Neural crest cell (in vitro differentiated cells): ENCODE measurements at regions not wholly inside any gene's neighbourhood (a gene's known extent, or its start where the extent isn't known, plus 50 kb on each side); places are given as distances from the start of the nearest gene placed in this dataset.

Experiments
- DNase-seq: peaks from one replicate; pipeline ENCODE4 v3.0.0; 2021; ENCODE audit warnings: low read depth, mixed read lengths, low spot score
- H3K27ac Mint-ChIP-seq: one replicate; pipeline ENCODE4 v1.8.0; 2021; ENCODE audit warnings: mild to moderate bottlenecking, mixed read lengths; ENCODE audit not compliant: unreplicated experiment
- H3K27me3 Mint-ChIP-seq: 2 replicates; pipeline ENCODE4 v1.8.0; 2021; ENCODE audit warnings: low read depth, mild to moderate bottlenecking, mixed read lengths
- H3K36me3 Mint-ChIP-seq: 2 replicates; pipeline ENCODE4 v1.8.0; 2021; ENCODE audit warnings: low read depth, mild to moderate bottlenecking, mixed read lengths
- H3K4me1 Mint-ChIP-seq: 2 replicates; pipeline ENCODE4 v1.8.0; 2021; ENCODE audit warnings: mixed read lengths
- H3K4me3 Mint-ChIP-seq: one replicate; pipeline ENCODE4 v1.8.0; 2021; ENCODE audit warnings: mild to moderate bottlenecking, mixed read lengths
- H3K9me3 Mint-ChIP-seq: 2 replicates; pipeline ENCODE4 v1.8.0; 2021; ENCODE audit warnings: mixed read lengths
- TF ChIP-seq, protein P1 (sequence below): fragments of 200-600 bp; sonication (generic); conservative IDR thresholded peaks from 2 replicates; pipeline ENCODE4 v1.5.0; 2021; ENCODE audit warnings: antibody characterized with exemption, mild to moderate bottlenecking

DNA sequence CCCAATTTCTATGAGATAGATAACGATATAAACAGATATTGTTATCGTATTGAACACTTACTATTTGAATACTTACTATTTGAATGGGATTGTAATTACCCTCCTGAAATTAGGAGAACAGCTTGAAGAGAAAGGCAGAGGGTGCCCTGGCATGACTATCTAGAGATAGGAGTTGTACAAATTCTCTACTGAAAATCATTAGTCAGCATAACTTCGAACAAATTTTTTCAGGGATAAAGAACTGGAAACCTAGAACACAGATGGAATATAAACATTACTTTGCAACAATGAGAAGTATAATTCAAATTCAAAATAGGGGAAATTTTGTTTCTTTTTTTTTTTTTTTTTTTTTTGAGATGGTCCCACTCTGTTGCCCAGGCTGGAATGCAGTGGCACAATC lies 1096.8 kb downstream of the C4orf33 start:
- H3K4me1 Mint-ChIP-seq: no peaks in the 10 kb centered on the region
- no peaks in the 10 kb centered on the region for H3K36me3 Mint-ChIP-seq
- H3K27ac Mint-ChIP-seq: no peak overlapping the region
- H3K4me3 Mint-ChIP-seq: no peak overlapping the region
- TF ChIP-seq, protein P1, sequence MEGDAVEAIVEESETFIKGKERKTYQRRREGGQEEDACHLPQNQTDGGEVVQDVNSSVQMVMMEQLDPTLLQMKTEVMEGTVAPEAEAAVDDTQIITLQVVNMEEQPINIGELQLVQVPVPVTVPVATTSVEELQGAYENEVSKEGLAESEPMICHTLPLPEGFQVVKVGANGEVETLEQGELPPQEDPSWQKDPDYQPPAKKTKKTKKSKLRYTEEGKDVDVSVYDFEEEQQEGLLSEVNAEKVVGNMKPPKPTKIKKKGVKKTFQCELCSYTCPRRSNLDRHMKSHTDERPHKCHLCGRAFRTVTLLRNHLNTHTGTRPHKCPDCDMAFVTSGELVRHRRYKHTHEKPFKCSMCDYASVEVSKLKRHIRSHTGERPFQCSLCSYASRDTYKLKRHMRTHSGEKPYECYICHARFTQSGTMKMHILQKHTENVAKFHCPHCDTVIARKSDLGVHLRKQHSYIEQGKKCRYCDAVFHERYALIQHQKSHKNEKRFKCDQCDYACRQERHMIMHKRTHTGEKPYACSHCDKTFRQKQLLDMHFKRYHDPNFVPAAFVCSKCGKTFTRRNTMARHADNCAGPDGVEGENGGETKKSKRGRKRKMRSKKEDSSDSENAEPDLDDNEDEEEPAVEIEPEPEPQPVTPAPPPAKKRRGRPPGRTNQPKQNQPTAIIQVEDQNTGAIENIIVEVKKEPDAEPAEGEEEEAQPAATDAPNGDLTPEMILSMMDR: no peak
- no peaks in the 10 kb centered on the region for H3K27me3 Mint-ChIP-seq
- H3K9me3 Mint-ChIP-seq: peaks cover 13% of the 10 kb centered on the region
- no peak for DNase-seq

DNA sequence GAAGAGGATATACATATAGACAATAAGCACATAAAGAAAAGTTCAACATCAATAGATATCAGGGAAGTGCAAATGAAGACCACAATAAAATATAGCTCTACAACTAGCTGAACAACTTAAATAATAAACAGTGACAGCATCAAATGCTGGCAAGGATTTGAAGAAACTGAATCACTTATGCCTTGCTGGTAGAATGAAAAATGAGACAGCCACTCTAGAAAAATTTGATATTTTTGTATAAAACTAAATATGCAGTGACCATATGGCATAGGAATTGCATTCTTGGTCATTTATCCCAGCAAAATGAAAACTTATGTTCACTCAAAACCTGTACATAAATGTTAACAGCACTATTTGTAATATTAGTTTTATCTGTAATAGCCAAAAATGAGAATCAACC lies 1102.0 kb downstream of the C4orf33 start:
- Mint-ChIP-seq H3K4me3 (no peak overlapping the region), H3K9me3 (no peaks in the 10 kb centered on the region), H3K27ac (no peak overlapping the region), H3K4me1 (no peaks in the 10 kb centered on the region), H3K27me3 (no peaks in the 10 kb centered on the region), H3K36me3 (no peaks in the 10 kb centered on the region)
- TF ChIP-seq, protein P1: no peak
- DNase-seq: no peak

DNA sequence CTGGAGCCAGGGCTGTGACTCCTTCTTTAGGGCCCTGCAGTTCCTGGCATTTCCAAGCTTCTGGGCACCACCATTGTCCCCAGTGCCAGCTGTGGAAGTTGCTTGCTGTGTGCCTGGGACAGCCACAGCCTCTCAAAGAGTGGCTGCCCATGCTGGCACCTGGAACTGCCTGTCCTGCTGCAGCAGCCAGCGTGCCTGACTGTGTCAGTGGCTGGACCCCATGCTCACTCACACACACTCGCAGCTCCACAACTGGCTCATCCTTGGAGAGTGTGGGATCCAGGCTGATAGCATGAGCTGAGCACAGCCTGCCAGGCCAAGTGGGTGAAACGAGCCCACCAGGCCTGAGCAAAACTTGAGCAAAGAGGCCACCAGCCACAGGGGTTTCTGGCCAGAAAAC lies 1107.6 kb downstream of the C4orf33 start:
- no peak for DNase-seq
- H3K4me1 Mint-ChIP-seq: no peaks in the 10 kb centered on the region
- peaks cover 6% of the 10 kb centered on the region for H3K9me3 Mint-ChIP-seq
- no peak overlapping the region for H3K27ac Mint-ChIP-seq
- TF ChIP-seq, protein P1: no peak
- H3K36me3 Mint-ChIP-seq: no peaks in the 10 kb centered on the region
- H3K27me3 Mint-ChIP-seq: no peaks in the 10 kb centered on the region
- no peak overlapping the region for H3K4me3 Mint-ChIP-seq

DNA sequence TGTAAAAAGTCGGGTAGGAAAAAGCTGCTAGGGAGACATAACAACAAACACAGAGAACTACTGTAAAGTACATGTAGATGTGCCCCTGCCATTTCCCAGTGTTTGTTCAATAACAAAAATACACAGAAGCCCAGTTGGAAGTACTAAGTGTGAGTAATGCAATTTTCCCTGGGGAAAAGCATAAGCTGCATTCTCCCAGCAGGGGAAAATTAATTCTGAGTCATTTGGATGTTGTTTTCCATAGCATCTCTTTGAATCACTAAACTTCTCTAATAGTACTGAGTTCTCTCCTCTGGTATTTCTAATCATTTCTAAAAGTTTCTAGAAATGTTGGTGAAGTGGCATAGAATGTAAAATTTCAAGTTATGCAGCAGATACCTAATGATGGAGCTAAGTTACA lies 1114.9 kb downstream of the C4orf33 start:
- no peaks in the 10 kb centered on the region for H3K36me3 Mint-ChIP-seq
- DNase-seq: no peak
- no peak overlapping the region for H3K4me3 Mint-ChIP-seq
- no peaks in the 10 kb centered on the region for H3K4me1 Mint-ChIP-seq
- H3K9me3 Mint-ChIP-seq: peaks cover 2% of the 10 kb centered on the region
- no peaks in the 10 kb centered on the region for H3K27me3 Mint-ChIP-seq
- TF ChIP-seq, protein P1: no peak
- no peak overlapping the region for H3K27ac Mint-ChIP-seq

DNA sequence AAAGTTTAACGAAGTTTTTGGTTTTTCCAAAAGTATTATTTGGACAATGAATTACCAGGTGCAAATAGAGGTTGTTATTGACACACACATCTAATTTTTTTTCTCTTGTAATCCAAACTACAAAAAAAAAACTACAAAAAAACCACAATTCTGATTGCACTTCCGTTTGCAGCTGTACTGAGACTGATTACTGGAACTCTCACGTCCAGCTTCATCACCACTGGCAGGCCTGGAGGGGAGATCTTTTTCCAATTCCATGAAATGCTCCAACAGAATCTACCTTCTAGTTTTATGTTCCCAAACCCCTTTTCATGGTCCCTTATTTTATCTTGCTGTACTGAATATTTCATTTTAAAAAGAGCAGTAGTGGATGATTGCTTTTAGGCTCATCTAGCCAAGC lies 1118.3 kb downstream of the C4orf33 start:
- Mint-ChIP-seq H3K27ac (no peak overlapping the region), H3K9me3 (no peaks in the 10 kb centered on the region)
- DNase-seq: no peak

More for the DNA sequence above, 1118.3 kb downstream of the C4orf33 start:
- H3K4me3 Mint-ChIP-seq: no peak overlapping the region
- H3K36me3 Mint-ChIP-seq: no peaks in the 10 kb centered on the region
- TF ChIP-seq, protein P1: no peak
- peaks cover 5% of the 10 kb centered on the region for H3K4me1 Mint-ChIP-seq
- H3K27me3 Mint-ChIP-seq: no peaks in the 10 kb centered on the region
